ENCODE measurements at regions not wholly inside any gene's neighbourhood (a gene's known extent, or its start where the extent isn't known, plus 50 kb on each side); places are given as distances from the start of the nearest gene placed in this dataset.

- no peak overlapping the region for H3K18ac ChIP-seq (ENCODE audit: extremely low read depth, low read length)
- H4K20me1 ChIP-seq (replicated peaks in 1 of 2; ENCODE audit: control insufficient read depth in 1 of 2, insufficient read depth in 2 of 2, low read length in 2 of 2) = no peaks in the 10 kb centered on the region
- no peak overlapping the region for H3K4ac ChIP-seq (replicated peaks; ENCODE audit: insufficient read length, low read depth, low read length)
- H3K56ac ChIP-seq (replicated peaks; ENCODE audit: insufficient read length, low read depth, low read length) = no peak overlapping the region
- peaks cover 0 to 6% of the 10 kb centered on the region in 2 experiments; a peak in 2 of 4 replicates for H3K9me3 ChIP-seq (ENCODE audit: insufficient read depth in 2 of 2, low read depth in 1 of 2, low read length in 1 of 2)
- no peak for DNase-seq (ENCODE audit: low read depth in 1 of 2, low spot score in 2 of 2)
- H2AFZ ChIP-seq (ENCODE audit: low read length) = no peak overlapping the region
- no peak overlapping the region for H4K5ac ChIP-seq (ENCODE audit: insufficient read length, low read depth, low read length)
- no peak overlapping the region for H3K23ac ChIP-seq (ENCODE audit: insufficient read length)
- no peak overlapping the region for H4K8ac ChIP-seq (ENCODE audit: extremely low read depth, insufficient read depth, low read length)
- no peak overlapping the region for H3K14ac ChIP-seq (ENCODE audit: insufficient read length)
- H2BK15ac ChIP-seq (ENCODE audit: low read length) = no peak overlapping the region
- no peak overlapping the region for H3K4me2 ChIP-seq (ENCODE audit: insufficient read depth in 1 of 2, low read depth in 2 of 2, low read length in 2 of 2)
- H3K4me3 ChIP-seq (ENCODE audit: extremely low read depth in 1 of 4, insufficient read depth in 2 of 4, low read depth in 3 of 4, low read length in 4 of 4) = no peak overlapping the region
- H2BK12ac ChIP-seq (ENCODE audit: low read depth, low read length) = no peak overlapping the region
- WGBS, 2 experiments (ENCODE audit: extremely low coverage in 1 of 2, insufficient coverage in 1 of 2, insufficient read length in 1 of 2, insufficient replicate concordance in 2 of 2, low coverage in 1 of 2, low lambda C conversion rate in 2 of 2, missing lambda C conversion rate in 1 of 2) = 92% methylated on average over 1 of the region's 1 CpG; no CpG with 5 or more reads in 1 of the 2 experiments
- ChIA-PET CTCF (ENCODE audit: partially characterized antibody) (interaction anchor here (0.6 to 1.1 kb wide), 3 partner anchors 28 to 122 kb away, joined by 3 read pairs; no protein-coding TSS in a partner anchor), POLR2A (ENCODE audit: partially characterized antibody) (no interaction called here)
- no peak overlapping the region for H2BK5ac ChIP-seq (ENCODE audit: low read depth, low read length)
- no peaks in the 10 kb centered on the region for H3K79me1 ChIP-seq (ENCODE audit: low read depth, low read length)
- H2BK20ac ChIP-seq (ENCODE audit: low read length) = no peak overlapping the region
- H2BK120ac ChIP-seq (replicated peaks; ENCODE audit: low read depth, low read length) = no peak overlapping the region
- peaks cover 0 to 2% (median 0%) of the 10 kb centered on the region in 4 experiments; a peak in 1 of 7 replicates for H3K4me1 ChIP-seq (replicated peaks in 1 of 4; ENCODE audit: control insufficient read depth in 3 of 4, insufficient read depth in 4 of 4, low read length in 3 of 4)
- H3K79me2 ChIP-seq (ENCODE audit: control insufficient read depth in 1 of 2, insufficient read depth in 2 of 2, low read length in 2 of 2) = no peaks in the 10 kb centered on the region
- H3K36me3 ChIP-seq (ENCODE audit: control insufficient read depth in 2 of 4, insufficient read depth in 4 of 4, low read length in 3 of 4) = no peaks in the 10 kb centered on the region; a peak in 1 of 8 replicates
- H3K27me3 ChIP-seq (replicated peaks in 1 of 4; ENCODE audit: control insufficient read depth in 3 of 4, extremely low read depth in 1 of 4, insufficient read depth in 3 of 4, low read length in 3 of 4) = no peaks in the 10 kb centered on the region
- H3K27ac ChIP-seq (ENCODE audit: low read depth, low read length) = no peak overlapping the region
- no peak overlapping the region for H2AK5ac ChIP-seq (ENCODE audit: low read depth, low read length)
- FAIRE-seq = no peak
- H3K23me2 ChIP-seq (ENCODE audit: low read depth, low read length) = no peaks in the 10 kb centered on the region
- no peak overlapping the region for H4K91ac ChIP-seq (replicated peaks; ENCODE audit: insufficient read length, low read length)
- no peak overlapping the region for H3K9ac ChIP-seq (replicated peaks in 1 of 4; ENCODE audit: extremely low read depth in 1 of 4, low read depth in 3 of 4, low read length in 3 of 4)
- no peak for TF ChIP-seq SP4 (IDR thresholded peaks at IDR 0.05; ENCODE audit: low read length)
- no peak for TF ChIP-seq SP2 (IDR thresholded peaks at IDR 0.05; ENCODE audit: low read length)
- no peak for TF ChIP-seq CBX8 (IDR thresholded peaks at IDR 0.05; ENCODE audit: borderline replicate concordance, low read depth, low read length)
- TF ChIP-seq GABPA (IDR thresholded peaks at IDR 0.05; ENCODE audit: borderline replicate concordance, insufficient read depth, low read length) = no peak
- TF ChIP-seq EGR1 (IDR thresholded peaks at IDR 0.05; ENCODE audit: borderline replicate concordance, low read depth, low read length) = no peak
- no peak for TF ChIP-seq CTBP2 (IDR thresholded peaks at IDR 0.05; ENCODE audit: borderline replicate concordance, insufficient read depth, insufficient read length, low read length)
- no peak for TF ChIP-seq ZNF274 (IDR thresholded peaks at IDR 0.05; ENCODE audit: borderline replicate concordance, extremely low read depth, low read length)
- no peak for TF ChIP-seq SIX5 (IDR thresholded peaks at IDR 0.05; ENCODE audit: low read depth, low read length)
- no peak for TF ChIP-seq PHF8 (conservative IDR thresholded peaks at IDR 0.05; ENCODE audit: low read depth, low read length)
- TF ChIP-seq USF2 (IDR thresholded peaks at IDR 0.05; ENCODE audit: low read length) = no peak
- TF ChIP-seq POLR2AphosphoS5 (IDR thresholded peaks at IDR 0.05; ENCODE audit: low read depth, low read length) = no peak
- TF ChIP-seq ATF2 (IDR thresholded peaks at IDR 0.05; ENCODE audit: low read length) = no peak
Measured at GRCh38 chr16:25585526-25585925, 106.2 kb upstream of the HS3ST4 start.

All from H1 (cell line).